Osteocyte (in vitro differentiated cells): ENCODE measurements at regions not wholly inside any gene's neighbourhood (a gene's known extent, or its start where the extent isn't known, plus 50 kb on each side); places are given as distances from the start of the nearest gene placed in this dataset.

Experiments used
- DNase-seq: peaks from one replicate; pipeline ENCODE4 v3.0.0; 2021; ENCODE audit warnings: mixed read lengths; ENCODE audit not compliant: unreplicated experiment; ENCODE audit errors: extremely low spot score
- H3K27ac Mint-ChIP-seq: one replicate; pipeline ENCODE4 v1.8.0; 2021; ENCODE audit warnings: mild to moderate bottlenecking, mixed read lengths; ENCODE audit not compliant: unreplicated experiment
- H3K27me3 Mint-ChIP-seq: one replicate; pipeline ENCODE4 v1.8.0; 2021; ENCODE audit warnings: mixed read lengths; ENCODE audit not compliant: unreplicated experiment
- H3K36me3 Mint-ChIP-seq: one replicate; pipeline ENCODE4 v1.8.0; 2021; ENCODE audit warnings: mixed read lengths; ENCODE audit not compliant: unreplicated experiment
- H3K4me1 Mint-ChIP-seq: one replicate; pipeline ENCODE4 v1.8.0; 2021; ENCODE audit warnings: mixed read lengths; ENCODE audit not compliant: unreplicated experiment
- H3K4me3 Mint-ChIP-seq: one replicate; pipeline ENCODE4 v1.8.0; 2021; ENCODE audit warnings: mild to moderate bottlenecking, moderate library complexity, mixed read lengths; ENCODE audit not compliant: unreplicated experiment
- H3K9me3 Mint-ChIP-seq: one replicate; pipeline ENCODE4 v1.8.0; 2021; ENCODE audit warnings: mixed read lengths; ENCODE audit not compliant: unreplicated experiment
- CTCF ChIP-seq: fragments of 200-600 bp; sonication (generic); IDR thresholded peaks from 2 replicates; pipeline ENCODE4 v1.5.0; 2021; ENCODE audit warnings: antibody characterized with exemption, mild to moderate bottlenecking, moderate library complexity

GRCh38 chr20:7773511-7773910 is 166.7 kb downstream of the HAO1 start:
- Mint-ChIP-seq H3K27ac (no peak overlapping the region), H3K36me3 (no peaks in the 10 kb centered on the region), H3K9me3 (peaks cover 9% of the 10 kb centered on the region), H3K4me1 (no peaks in the 10 kb centered on the region), H3K27me3 (no peaks in the 10 kb centered on the region), H3K4me3 (no peak overlapping the region)
- TF ChIP-seq CTCF = no peak
- DNase-seq = no peak

GRCh38 chr20:7775072-7775471 is 165.2 kb downstream of the HAO1 start:
- H3K27ac Mint-ChIP-seq = no peak overlapping the region
- no peak for TF ChIP-seq CTCF
- peaks cover 11% of the 10 kb centered on the region for H3K9me3 Mint-ChIP-seq
- H3K36me3 Mint-ChIP-seq = no peaks in the 10 kb centered on the region
- H3K4me1 Mint-ChIP-seq = no peaks in the 10 kb centered on the region
- DNase-seq = no peak
- no peak overlapping the region for H3K4me3 Mint-ChIP-seq
- H3K27me3 Mint-ChIP-seq = no peaks in the 10 kb centered on the region

- no peak for TF ChIP-seq CTCF
- H3K36me3 Mint-ChIP-seq = no peaks in the 10 kb centered on the region
- H3K9me3 Mint-ChIP-seq = peaks cover 11% of the 10 kb centered on the region
- no peak overlapping the region for H3K27ac Mint-ChIP-seq
- DNase-seq = no peak
- H3K4me1 Mint-ChIP-seq = no peaks in the 10 kb centered on the region
- H3K27me3 Mint-ChIP-seq = no peaks in the 10 kb centered on the region
- H3K4me3 Mint-ChIP-seq = no peak overlapping the region
Measured at GRCh38 chr20:7776148-7776547, 164.1 kb downstream of the HAO1 start.

- no peaks in the 10 kb centered on the region for H3K27me3 Mint-ChIP-seq
- TF ChIP-seq CTCF = no peak
- H3K36me3 Mint-ChIP-seq = no peaks in the 10 kb centered on the region
- H3K4me3 Mint-ChIP-seq = no peak overlapping the region
- no peaks in the 10 kb centered on the region for H3K9me3 Mint-ChIP-seq
- no peak for DNase-seq
- H3K4me1 Mint-ChIP-seq = no peaks in the 10 kb centered on the region
- H3K27ac Mint-ChIP-seq = no peak overlapping the region
Measured at GRCh38 chr20:7790189-7790588, 150.1 kb downstream of the HAO1 start.

- Mint-ChIP-seq H3K9me3 (no peaks in the 10 kb centered on the region), H3K27ac (no peak overlapping the region)
Measured at GRCh38 chr20:7792150-7792869, 147.9 kb downstream of the HAO1 start.

More at GRCh38 chr20:7792150-7792869, 147.9 kb downstream of the HAO1 start:
- no peaks in the 10 kb centered on the region for H3K36me3 Mint-ChIP-seq
- H3K4me3 Mint-ChIP-seq = no peak overlapping the region
- TF ChIP-seq CTCF = no peak
- peaks cover 2% of the 10 kb centered on the region for H3K27me3 Mint-ChIP-seq
- no peaks in the 10 kb centered on the region for H3K4me1 Mint-ChIP-seq
- no peak for DNase-seq
